IPS DF 4.7 (cell line): ENCODE measurements at regions not wholly inside any gene's neighbourhood (a gene's known extent, or its start where the extent isn't known, plus 50 kb on each side); places are given as distances from the start of the nearest gene placed in this dataset.

Experiments
- DNase-seq: peaks from one replicate; pipeline ENCODE4 v3.0.0-alpha.2; 2013; ENCODE audit warnings: low spot score; ENCODE audit errors: extremely low read depth

DNA sequence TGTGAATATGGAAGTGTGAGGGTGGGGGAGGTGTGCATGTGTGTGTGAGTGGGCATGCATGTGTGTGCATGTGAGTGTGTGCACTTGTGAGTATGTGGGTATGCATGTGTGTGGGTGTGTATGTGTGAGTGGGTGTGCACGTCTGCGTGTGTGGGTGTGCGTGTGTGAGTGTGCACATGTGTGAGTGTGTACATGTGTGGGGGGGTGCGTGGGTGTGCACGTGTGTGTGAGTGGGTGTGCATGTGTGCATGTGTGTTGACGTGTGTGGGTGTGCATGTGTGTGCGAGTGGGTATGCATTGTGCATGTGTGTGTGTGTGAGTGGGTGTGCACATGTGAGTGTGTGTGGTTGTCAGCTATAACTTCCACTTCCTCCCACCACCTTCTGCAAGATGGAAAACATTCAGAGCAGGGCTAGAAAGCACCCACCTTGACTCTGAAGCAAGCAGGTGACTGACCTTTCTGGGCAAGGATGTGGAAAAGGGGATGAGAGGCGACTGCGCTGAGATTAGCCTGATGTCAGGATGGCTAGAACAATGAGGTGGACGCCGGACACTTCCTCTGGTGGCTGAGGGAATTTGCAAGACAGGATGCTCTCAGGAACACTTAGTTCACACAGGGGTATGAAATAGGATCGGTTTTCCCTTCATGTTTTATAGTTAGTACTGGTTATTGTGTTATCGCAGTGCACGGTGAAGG lies 103.6 kb downstream of the ACKR3 start:
- no peak for DNase-seq

- DNase-seq, result no peak
Measured at GRCh38 chr2:236673823-236674185, 104.2 kb downstream of the ACKR3 start.

DNA sequence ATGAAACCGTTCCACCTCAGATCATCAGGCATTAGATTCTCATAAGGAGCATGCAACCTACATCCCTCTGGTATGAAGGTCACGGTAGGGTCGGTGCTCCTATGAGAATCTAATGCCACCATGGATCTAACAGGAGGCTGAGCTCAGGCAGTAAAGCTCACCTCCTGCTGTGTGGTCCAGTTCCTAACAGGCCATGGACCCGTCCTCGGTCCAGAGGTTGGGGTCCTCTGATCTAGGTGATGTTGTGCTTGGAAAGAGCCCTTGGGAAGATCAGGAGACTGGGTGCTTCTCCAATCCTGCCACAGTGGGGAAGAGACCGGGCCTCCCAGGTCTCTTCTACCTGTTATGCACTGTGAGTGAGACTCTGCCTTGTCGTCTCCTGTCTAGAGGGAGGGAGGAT lies 104.6 kb downstream of the ACKR3 start:
- DNase-seq, result no peak

DNA sequence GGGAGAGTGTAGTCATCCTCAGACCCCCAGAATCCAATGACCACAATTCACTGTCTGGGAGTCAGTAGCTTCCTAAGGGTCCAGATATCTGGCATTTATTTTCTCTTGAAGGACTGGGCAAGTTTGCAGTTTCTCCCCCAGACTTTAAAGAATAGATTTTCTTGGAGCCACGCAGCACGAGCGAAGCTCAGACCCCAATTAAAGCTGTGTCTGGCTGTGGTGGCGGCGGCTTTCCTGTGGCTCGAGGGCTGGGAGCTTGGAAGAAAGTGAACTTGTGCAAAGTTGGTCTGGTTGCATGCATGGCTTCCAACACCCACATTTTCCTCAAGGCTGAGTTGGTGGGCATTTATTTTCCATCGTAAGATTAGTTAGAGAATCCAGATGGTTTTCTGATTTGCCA lies 105.0 kb downstream of the ACKR3 start:
- no peak for DNase-seq

DNA sequence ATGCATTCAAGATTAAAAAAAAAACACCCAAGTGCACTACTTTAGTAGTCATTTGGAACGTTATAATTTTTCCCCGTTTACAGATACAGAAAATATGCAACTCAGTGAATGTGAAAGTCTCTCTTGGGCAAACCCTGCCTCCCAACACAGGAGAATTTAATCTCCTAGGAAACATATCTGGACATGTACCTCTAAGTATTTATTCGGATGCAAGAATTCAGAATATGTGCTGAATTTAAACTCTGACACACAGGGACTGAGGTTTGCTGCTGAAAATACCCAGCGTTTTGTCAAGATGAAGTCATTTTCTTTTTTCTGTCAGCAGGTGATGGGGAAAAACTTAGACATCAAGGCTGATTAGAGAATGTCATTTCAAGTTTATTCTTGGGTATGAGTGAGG lies 105.4 kb downstream of the ACKR3 start:
- DNase-seq, result no peak

- no peak for DNase-seq
Measured at GRCh38 chr2:236675526-236675925, 105.9 kb downstream of the ACKR3 start.

DNA sequence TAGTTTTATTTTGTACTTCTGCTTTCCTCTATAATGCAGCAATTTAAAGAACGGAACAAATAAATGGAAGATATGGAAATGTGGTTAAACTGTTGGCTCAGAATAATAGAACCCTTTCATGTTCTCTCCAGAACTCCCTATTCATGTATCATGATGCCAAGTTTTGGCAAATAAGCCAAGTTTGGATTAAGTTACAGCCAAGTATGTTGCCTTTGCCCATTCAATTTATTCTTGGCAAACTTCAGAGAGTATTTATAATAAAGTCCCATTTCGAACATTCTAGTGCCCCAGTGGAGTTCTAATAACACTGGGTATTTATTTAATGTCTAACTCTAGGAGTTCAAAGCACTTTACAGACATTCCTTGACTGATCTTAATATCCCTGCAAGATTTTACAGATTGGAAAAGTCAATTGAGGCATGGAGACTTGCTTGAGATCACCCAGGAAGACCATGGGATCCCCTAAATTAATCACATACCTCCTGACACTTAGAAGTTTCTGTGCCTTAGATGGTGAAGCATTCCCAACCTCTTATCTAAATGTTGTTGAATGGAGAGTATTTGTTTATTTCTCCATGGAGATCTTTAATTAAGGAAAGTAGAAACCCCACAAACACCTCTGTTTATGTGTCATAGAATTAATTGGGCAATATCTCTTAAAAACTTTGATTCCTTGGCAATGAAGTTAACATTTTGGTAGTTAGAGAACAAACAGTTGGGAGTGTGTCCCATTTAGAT lies 106.7 kb downstream of the ACKR3 start:
- no peak for DNase-seq

GRCh38 chr2:236677368-236677767 lies 107.7 kb downstream of the ACKR3 start:
- DNase-seq, result no peak

DNA sequence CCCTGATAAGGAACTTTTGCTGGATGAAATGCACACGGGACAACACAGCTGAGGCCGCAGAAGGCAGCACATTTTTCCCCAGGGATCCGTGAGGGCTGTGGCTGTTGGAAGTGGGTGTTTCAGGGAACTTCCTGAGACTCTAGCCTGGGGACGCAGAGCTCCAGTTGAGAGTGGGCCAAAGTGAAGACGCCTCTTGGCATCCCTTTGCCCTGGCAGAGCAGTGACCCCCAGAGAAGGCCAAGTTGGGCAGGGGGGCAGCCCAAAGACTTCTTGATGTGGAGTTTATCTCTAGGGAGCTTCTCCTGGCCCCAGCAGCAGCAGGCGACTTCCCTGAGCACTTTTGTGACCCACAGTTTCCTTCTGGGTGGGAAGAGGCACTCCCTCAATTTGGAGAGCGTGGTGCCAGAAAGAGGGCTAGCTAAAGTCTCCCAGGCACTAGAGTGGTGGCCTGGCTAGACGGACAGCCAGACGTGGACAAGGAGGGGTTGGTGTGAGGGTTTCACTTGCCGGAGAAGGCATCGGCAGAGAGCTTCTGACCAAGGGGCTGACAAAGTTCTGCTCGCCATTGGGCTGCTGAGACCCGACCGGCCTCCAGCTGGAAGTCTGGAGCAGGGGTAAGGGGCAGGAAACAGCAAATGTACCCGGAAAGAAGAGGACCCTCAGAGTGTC lies 108.8 kb downstream of the ACKR3 start:
- no peak for DNase-seq

GRCh38 chr2:236679884-236680860 lies 110.5 kb downstream of the ACKR3 start:
- DNase-seq, result no peak

DNA sequence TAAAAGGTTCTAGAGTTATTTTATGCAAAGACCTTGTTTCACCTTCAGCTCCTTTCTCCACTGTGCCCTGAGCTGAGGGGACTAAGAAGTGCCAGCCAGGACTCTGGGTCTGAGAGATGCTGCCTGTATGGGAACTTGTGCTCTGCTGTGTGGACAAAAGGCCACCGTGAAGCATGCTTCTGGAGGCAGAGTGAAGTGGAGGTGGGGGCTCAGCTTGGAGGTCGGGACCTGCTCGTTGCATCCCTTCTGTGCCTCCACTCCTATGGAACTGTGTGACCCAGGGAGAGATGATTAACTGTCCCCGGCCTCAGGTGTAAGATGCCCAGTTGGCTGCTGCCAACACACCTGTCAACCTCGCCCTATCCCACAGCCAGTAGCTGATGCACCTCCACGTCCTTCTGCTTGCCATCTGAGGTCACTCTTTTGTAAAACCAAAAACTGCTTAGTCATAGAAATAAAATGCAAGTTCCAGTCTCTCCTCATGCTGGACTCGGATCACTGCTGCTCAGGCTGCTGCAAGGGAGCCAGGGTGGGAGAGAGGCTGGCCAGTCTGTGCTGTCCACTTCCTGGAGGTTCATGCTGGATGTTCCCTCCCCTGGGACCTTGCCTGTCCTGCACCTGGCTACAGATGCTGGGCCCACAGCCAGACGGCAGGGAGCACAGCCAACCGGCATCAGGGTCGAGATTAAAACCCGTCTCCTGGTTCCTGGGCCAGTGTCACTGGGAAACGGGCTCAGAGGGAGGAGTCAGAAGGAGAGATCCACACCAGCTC lies 113.2 kb downstream of the ACKR3 start:
- no peak for DNase-seq

DNA sequence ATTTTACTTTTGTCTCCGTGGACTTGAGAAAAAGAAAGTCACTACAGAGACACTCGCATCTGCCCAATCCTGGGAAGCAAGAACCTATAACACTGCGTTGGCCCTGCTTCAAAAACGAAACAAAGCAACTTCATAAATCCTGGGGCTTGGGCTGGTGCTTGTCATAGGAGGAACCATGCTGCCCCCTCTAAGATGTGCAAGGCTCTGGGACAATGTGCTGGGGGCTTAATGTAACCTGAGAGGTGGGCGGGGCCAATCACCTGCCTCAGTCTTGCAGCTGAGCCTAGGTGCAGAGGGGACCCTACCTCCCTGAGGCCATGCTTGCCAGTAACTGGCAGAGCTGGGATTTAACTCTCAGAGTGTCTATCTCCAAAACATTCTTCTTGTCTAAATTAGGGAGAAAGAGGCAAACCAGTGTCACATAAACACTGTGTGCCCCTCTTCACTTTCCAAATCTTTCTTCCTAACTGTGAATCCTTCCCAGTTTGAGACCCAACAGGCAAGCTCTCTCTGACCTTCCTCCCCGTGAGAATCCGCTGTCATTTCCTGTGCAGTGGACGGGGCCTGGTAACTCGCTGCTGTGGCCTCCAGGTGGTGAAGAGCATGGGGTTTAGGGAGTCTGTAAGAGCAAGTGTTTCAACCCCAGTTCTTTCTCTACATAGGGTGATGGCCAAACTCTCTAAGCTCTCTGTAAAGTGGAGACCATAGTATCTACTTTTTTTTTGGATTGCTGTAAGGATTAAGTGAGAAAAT lies 115.1 kb downstream of the ACKR3 start:
- DNase-seq, result no peak

DNA sequence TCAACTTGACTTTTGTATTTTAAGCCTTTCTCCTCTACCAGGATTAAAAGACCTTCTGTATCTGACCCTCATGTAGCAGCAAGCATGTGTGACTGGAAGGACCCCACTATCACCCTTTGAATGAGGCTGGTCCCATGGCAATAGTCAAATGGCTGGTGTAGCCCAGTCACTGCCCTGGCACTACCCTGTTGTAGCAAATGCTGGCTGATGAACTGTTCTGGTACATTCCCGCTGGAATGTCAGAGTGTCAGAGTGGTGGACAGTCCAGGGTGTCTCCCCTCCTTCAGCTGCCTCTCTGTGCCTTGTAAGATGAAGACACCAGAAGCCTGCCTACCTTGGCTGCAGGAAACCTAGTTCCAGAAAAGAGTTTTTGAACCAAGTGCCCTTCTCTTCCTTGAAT lies 115.7 kb downstream of the ACKR3 start:
- no peak for DNase-seq

DNA sequence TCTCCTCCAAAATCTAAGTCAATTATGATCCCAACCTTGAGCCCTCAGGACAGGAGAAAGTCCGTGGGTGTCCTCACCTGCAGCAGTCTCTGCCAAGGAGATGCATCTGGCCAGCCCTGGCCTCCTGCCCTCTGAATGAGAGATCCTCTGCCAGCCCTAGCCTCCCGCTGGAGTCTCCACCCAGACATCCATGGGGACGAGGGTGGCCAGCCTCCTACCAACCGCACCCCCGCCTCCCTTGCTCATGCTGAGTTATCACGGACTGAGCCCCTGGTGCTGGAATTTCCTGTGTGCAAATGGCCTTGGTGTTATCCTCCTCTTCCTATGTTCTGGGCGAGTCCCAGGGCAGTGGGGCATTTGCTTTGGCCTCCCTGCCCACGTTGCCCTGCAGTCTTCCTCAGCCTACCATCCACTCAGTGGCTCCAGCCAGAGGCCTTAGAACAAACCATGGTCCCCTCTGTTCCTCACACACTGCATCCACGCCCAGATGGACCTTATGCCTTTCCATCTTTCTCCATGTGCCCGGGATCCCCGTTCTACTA lies 116.4 kb downstream of the ACKR3 start:
- no peak for DNase-seq

DNA sequence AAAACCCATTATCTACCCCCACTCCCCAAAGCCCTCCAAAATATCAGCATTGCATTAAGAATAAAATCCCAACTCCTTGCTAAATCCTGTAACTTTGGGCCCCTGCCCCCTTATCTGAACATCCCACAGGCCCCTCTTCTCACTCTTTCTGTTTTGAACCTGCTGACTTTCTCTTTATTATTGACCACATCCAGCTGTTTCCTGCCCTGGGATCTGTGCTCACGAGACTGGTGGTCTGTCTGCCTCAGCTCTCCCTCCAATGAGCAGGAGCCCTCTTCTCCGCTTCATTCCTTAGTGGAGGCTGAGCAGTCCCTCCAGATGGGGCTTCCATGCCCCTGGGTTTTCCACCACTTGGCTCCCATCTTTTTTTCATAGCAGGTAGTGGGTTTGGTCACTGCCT lies 116.9 kb downstream of the ACKR3 start:
- no peak for DNase-seq

- DNase-seq, result no peak
Measured at GRCh38 chr2:236687296-236687965, 117.8 kb downstream of the ACKR3 start.

GRCh38 chr2:236688157-236688556 lies 118.5 kb downstream of the ACKR3 start:
- DNase-seq, result no peak

DNA sequence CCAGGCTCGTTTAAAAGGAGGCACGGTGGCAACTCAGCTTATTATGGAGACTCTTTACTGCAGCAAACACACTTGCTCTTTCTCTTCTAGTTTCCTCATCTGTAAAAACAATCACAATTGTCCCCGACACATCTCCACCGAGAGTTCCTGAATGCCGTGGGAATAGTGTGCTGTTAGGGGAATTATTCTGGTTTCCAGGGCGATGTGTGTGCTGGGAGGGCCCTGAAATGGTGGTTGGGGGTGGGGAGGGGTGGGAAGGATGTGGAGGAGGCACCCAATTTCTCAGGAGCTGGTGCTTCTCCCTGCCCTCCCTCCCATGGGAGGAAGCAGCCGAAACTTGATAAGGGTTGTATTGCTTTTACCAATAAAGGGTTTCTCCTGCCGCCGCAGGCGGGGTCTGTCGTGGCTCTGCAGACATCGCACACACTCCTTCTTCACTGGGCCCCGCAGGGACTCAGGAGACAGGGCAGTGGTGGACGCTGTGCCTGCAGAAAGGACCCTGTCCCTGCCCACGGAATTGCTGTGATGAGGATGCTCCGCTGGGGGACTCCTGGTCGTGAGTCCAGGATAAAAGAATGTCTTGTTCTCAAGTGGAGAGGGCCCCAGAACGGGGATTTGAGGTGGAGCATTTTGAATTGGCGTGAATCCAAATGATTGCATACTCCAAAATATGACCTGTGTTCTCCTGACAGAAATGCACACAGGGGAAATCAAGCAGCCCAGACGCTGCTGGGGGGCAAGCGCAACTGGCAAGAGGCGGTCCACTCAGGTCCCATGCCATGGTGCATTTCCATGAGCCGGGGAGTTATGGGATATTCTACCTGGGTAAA lies 119.2 kb downstream of the ACKR3 start:
- no peak for DNase-seq
